OCI-LY1 (cell line): ENCODE measurements at regions not wholly inside any gene's neighbourhood (a gene's known extent, or its start where the extent isn't known, plus 50 kb on each side); places are given as distances from the start of the nearest gene placed in this dataset.

ENCODE experiments used
- H2AFZ ChIP-seq: fragments of 200-600 bp; sonication (generic), shearing (Covaris generic); 2 replicates; pipeline ENCODE4 v1.6.0; 2014; ENCODE audit warnings: antibody characterized with exemption, mild to moderate bottlenecking, low read length
- H3F3A ChIP-seq: fragments of 200-600 bp; sonication (generic), shearing (Covaris generic); 2 replicates; pipeline ENCODE4 v1.6.0; 2014; ENCODE audit warnings: mild to moderate bottlenecking, antibody characterized with exemption, low read length, moderate library complexity; ENCODE audit not compliant: insufficient read depth
- H3K27ac ChIP-seq: fragments of 200-600 bp; sonication (generic); 2 replicates; pipeline ENCODE4 v1.5.1; 2014; ENCODE audit warnings: low read length, mixed run types, mild to moderate bottlenecking, low read depth; ENCODE audit not compliant: poor library complexity, severe bottlenecking
- H3K27me3 ChIP-seq: fragments of 200-600 bp; sonication (generic); 2 replicates; pipeline ENCODE4 v1.6.0; 2014; ENCODE audit warnings: antibody characterized with exemption, mild to moderate bottlenecking, low read length, moderate library complexity; ENCODE audit not compliant: insufficient read depth
- H3K36me3 ChIP-seq: fragments of 200-600 bp; sonication (generic); 2 replicates; pipeline ENCODE4 v1.6.1; 2014; ENCODE audit warnings: mild to moderate bottlenecking, antibody characterized with exemption, low read length, moderate library complexity, mixed read lengths; ENCODE audit not compliant: insufficient read depth
- H3K4me1 ChIP-seq: fragments of 200-600 bp; sonication (generic); 2 replicates; pipeline ENCODE4 v1.5.1; 2014; ENCODE audit warnings: mild to moderate bottlenecking, low read length, moderate library complexity; ENCODE audit not compliant: insufficient read depth, severe bottlenecking
- H3K4me2 ChIP-seq: fragments of 200-600 bp; sonication (generic), shearing (Covaris generic); 2 replicates; pipeline ENCODE4 v1.6.1; 2014; ENCODE audit warnings: low read length
- H3K4me3 ChIP-seq: fragments of 200-600 bp; sonication (generic); 2 replicates; pipeline ENCODE4 v1.5.1; 2014; ENCODE audit warnings: low read length, low read depth, mild to moderate bottlenecking, mixed read lengths; ENCODE audit not compliant: poor library complexity, severe bottlenecking
- H3K79me2 ChIP-seq: fragments of 200-600 bp; shearing (Covaris generic); 2 replicates; pipeline ENCODE4 v1.6.1; 2016; ENCODE audit warnings: mixed run types, low read length, mixed read lengths; ENCODE audit not compliant: insufficient read depth
- H3K9ac ChIP-seq: fragments of 200-600 bp; sonication (generic), shearing (Covaris generic); 2 replicates; pipeline ENCODE4 v1.6.1; 2014; ENCODE audit warnings: mild to moderate bottlenecking, low read length, mixed read lengths
- H3K9me2 ChIP-seq: fragments of 200-600 bp; sonication (generic), shearing (Covaris generic); 2 replicates; pipeline ENCODE4 v1.6.1; 2014; ENCODE audit warnings: low read depth, mild to moderate bottlenecking, low read length, mixed read lengths
- H3K9me3 ChIP-seq: fragments of 200-600 bp; shearing (Covaris generic); 2 replicates; pipeline ENCODE4 v1.6.1; 2014; ENCODE audit warnings: low read length, mixed read lengths
- H4K20me1 ChIP-seq: fragments of 200-600 bp; sonication (generic), shearing (Covaris generic); 2 replicates; pipeline ENCODE4 v1.6.0; 2016; ENCODE audit warnings: mild to moderate bottlenecking, low read length; ENCODE audit not compliant: insufficient read depth
- CTCF ChIP-seq: fragments of 200-600 bp; sonication (generic), shearing (Covaris generic); IDR thresholded peaks from 2 replicates; pipeline ENCODE4 v1.5.1; 2017; ENCODE audit warnings: mild to moderate bottlenecking, antibody characterized with exemption, low read length, moderate library complexity, mixed read lengths
- EZH2 ChIP-seq: fragments of 200-600 bp; sonication (generic), shearing (Covaris generic); IDR thresholded peaks from 2 replicates; pipeline ENCODE4 v1.8.0; 2017; ENCODE audit warnings: borderline replicate concordance, mixed run types, mild to moderate bottlenecking, antibody characterized with exemption, low read length, moderate library complexity, mixed read lengths

DNA sequence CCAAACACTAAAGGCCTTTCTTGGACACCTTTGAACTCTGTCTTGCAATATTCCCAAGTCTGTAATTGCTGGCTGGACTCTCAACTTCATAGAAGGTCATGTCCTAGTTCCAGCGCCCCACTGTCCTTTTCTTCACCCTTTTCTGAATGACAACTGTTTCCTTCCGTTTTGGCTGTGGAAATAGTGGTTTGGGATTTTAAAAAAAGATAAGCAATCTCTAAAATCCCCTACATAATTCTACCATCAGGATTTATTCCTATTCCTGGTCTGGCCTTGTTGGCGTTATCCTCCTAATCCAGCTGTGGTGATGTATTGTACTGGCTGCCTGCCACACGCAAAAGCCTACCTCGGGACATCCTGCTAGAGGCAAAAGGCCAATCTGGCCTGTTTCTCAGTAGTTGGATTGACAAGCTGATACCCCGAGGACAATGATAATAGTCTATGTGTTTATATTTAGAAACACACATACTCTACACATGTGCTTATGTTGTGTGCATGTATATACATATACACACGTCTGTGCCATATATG lies 440.3 kb upstream of the DPH6 start:
- Histone ChIP-seq H2AFZ (no peak overlapping the region), H4K20me1 (no peaks in the 10 kb centered on the region)
- TF ChIP-seq EZH2 (no peak), CTCF (no peak)

GRCh38 chr15:35987056-35987455 lies 441.1 kb upstream of the DPH6 start:
- Histone ChIP-seq H3K79me2 (no peaks in the 10 kb centered on the region), H3K4me2 (no peak overlapping the region), H2AFZ (no peak overlapping the region), H3K27me3 (no peaks in the 10 kb centered on the region), H3K9me3 (no peaks in the 10 kb centered on the region), H4K20me1 (no peaks in the 10 kb centered on the region), H3K4me3 (no peak overlapping the region), H3F3A (no peaks in the 10 kb centered on the region), H3K36me3 (no peaks in the 10 kb centered on the region), H3K9me2 (no peaks in the 10 kb centered on the region), H3K27ac (no peak overlapping the region), H3K4me1 (no peaks in the 10 kb centered on the region), H3K9ac (no peak overlapping the region)
- TF ChIP-seq CTCF: no peak
- no peak for TF ChIP-seq EZH2

More for the DNA sequence above, 440.3 kb upstream of the DPH6 start:
- Histone ChIP-seq H3K36me3 (no peaks in the 10 kb centered on the region), H3K27ac (no peak overlapping the region), H3K4me2 (no peak overlapping the region), H3K79me2 (no peaks in the 10 kb centered on the region), H3F3A (no peaks in the 10 kb centered on the region), H3K9me3 (no peaks in the 10 kb centered on the region), H3K9me2 (no peaks in the 10 kb centered on the region), H3K4me1 (no peaks in the 10 kb centered on the region), H3K27me3 (no peaks in the 10 kb centered on the region), H3K9ac (no peak overlapping the region), H3K4me3 (no peak overlapping the region)

DNA sequence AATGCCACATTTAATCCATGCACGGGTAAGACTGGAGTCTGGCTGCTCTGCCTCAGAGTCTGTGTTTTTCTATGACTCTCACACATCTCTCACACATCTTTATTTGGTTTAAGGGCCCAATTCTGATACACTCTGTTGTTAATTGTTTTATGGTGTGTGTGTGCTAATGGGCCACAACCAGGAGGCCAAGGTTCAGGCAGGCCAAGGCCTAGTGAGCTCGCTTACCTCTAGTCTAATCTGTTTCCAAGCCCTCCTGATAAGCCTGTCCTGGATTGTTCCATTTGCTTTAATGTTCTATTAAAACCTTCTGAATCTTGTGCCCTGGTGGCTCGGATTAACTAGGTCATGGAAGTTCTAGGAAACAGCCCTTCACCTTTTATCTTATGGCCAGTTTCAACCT lies 445.4 kb upstream of the DPH6 start:
- no peak for TF ChIP-seq EZH2
- TF ChIP-seq CTCF: no peak
- Histone ChIP-seq H3K9ac (no peak overlapping the region), H3K4me3 (no peak overlapping the region), H3K79me2 (no peaks in the 10 kb centered on the region), H3F3A (no peaks in the 10 kb centered on the region), H3K9me2 (no peaks in the 10 kb centered on the region), H3K9me3 (no peaks in the 10 kb centered on the region), H3K27ac (no peak overlapping the region), H4K20me1 (no peaks in the 10 kb centered on the region), H3K4me2 (no peak overlapping the region), H3K4me1 (no peaks in the 10 kb centered on the region), H2AFZ (no peak overlapping the region), H3K27me3 (no peaks in the 10 kb centered on the region), H3K36me3 (no peaks in the 10 kb centered on the region)
